ENCODE measurements at regions not wholly inside any gene's neighbourhood (a gene's known extent, or its start where the extent isn't known, plus 50 kb on each side); places are given as distances from the start of the nearest gene placed in this dataset.

DNA sequence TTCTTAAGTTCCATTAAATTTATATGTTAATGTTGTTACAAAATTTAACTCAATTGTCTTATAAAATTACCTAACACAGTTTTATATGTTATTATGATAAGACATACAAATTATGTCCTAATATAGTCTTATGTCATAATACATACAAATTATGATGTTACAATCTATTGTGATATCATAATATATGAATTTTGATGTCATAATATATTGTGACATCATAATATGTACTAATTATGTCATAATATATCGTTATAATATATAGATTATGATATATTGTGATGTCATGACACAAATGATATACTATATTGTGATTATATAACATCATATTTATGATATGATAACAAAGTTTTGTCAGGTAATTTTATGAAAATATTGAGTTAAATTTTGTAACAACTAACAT lies 1789.6 kb downstream of the TP53TG3F start:
- TF ChIP-seq EZH2 (IDR thresholded peaks at IDR 0.05; ENCODE audit: borderline replicate concordance, low read length) = no peak
- TF ChIP-seq, protein P1, sequence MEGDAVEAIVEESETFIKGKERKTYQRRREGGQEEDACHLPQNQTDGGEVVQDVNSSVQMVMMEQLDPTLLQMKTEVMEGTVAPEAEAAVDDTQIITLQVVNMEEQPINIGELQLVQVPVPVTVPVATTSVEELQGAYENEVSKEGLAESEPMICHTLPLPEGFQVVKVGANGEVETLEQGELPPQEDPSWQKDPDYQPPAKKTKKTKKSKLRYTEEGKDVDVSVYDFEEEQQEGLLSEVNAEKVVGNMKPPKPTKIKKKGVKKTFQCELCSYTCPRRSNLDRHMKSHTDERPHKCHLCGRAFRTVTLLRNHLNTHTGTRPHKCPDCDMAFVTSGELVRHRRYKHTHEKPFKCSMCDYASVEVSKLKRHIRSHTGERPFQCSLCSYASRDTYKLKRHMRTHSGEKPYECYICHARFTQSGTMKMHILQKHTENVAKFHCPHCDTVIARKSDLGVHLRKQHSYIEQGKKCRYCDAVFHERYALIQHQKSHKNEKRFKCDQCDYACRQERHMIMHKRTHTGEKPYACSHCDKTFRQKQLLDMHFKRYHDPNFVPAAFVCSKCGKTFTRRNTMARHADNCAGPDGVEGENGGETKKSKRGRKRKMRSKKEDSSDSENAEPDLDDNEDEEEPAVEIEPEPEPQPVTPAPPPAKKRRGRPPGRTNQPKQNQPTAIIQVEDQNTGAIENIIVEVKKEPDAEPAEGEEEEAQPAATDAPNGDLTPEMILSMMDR (IDR thresholded peaks at IDR 0.05; ENCODE audit: low read length) = no peak

Data from OCI-LY1 (cell line).